ENCODE measurements at regions not wholly inside any gene's neighbourhood (a gene's known extent, or its start where the extent isn't known, plus 50 kb on each side); places are given as distances from the start of the nearest gene placed in this dataset.

- no peak overlapping the region for H3K4me3 ChIP-seq (ENCODE audit: low read length)
- no peak for TF ChIP-seq CTCF (conservative IDR thresholded peaks at IDR 0.05; ENCODE audit: low read depth, low read length)
- no peak for DNase-seq (ENCODE audit: low read depth)
These were observed 893.5 kb downstream of the TUSC7 start for GRCh38 chr3:117603097-117603496.

GRCh38 chr3:117606866-117607265 is 897.3 kb downstream of the TUSC7 start:
- no peak for TF ChIP-seq CTCF (conservative IDR thresholded peaks at IDR 0.05; ENCODE audit: low read depth, low read length)
- DNase-seq (ENCODE audit: low read depth), result no peak

GRCh38 chr3:117609330-117609729 is 899.8 kb downstream of the TUSC7 start:
- no peak for DNase-seq (ENCODE audit: low read depth)
- TF ChIP-seq CTCF (conservative IDR thresholded peaks at IDR 0.05; ENCODE audit: low read depth, low read length), result no peak

More at GRCh38 chr3:117606866-117607265, 897.3 kb downstream of the TUSC7 start:
- H3K4me3 ChIP-seq (ENCODE audit: low read length), result no peak overlapping the region

GRCh38 chr3:117610156-117610555 is 900.6 kb downstream of the TUSC7 start:
- no peak for DNase-seq (ENCODE audit: low read depth)
- H3K4me3 ChIP-seq (ENCODE audit: low read length), result no peak overlapping the region
- no peak for TF ChIP-seq CTCF (conservative IDR thresholded peaks at IDR 0.05; ENCODE audit: low read depth, low read length)

More at GRCh38 chr3:117609330-117609729, 899.8 kb downstream of the TUSC7 start:
- H3K4me3 ChIP-seq (ENCODE audit: low read length), result no peak overlapping the region

- no peak for TF ChIP-seq CTCF (conservative IDR thresholded peaks at IDR 0.05; ENCODE audit: low read depth, low read length)
- no peak overlapping the region for H3K4me3 ChIP-seq (ENCODE audit: low read length)
- DNase-seq (ENCODE audit: low read depth), result no peak
These were observed 901.6 kb downstream of the TUSC7 start for GRCh38 chr3:117611211-117611610.

GRCh38 chr3:117616227-117616626 is 906.6 kb downstream of the TUSC7 start:
- DNase-seq (ENCODE audit: low read depth), result no peak
- no peak overlapping the region for H3K4me3 ChIP-seq (ENCODE audit: low read length)
- TF ChIP-seq CTCF (conservative IDR thresholded peaks at IDR 0.05; ENCODE audit: low read depth, low read length), result no peak

- no peak overlapping the region for H3K4me3 ChIP-seq (ENCODE audit: low read length)
- TF ChIP-seq CTCF (conservative IDR thresholded peaks at IDR 0.05; ENCODE audit: low read depth, low read length), result no peak
- DNase-seq (ENCODE audit: low read depth), result no peak
These were observed 908.3 kb downstream of the TUSC7 start for GRCh38 chr3:117617906-117618305.
